ENCODE measurements at regions not wholly inside any gene's neighbourhood (a gene's known extent, or its start where the extent isn't known, plus 50 kb on each side); places are given as distances from the start of the nearest gene placed in this dataset.

GRCh38 chrX:125544856-125545255, 225.2 kb downstream of the TEX13C start:
- TF ChIP-seq MAX (IDR thresholded peaks at IDR 0.05; ENCODE audit: insufficient read depth, insufficient read length) (no peak), CTCF (IDR thresholded peaks at IDR 0.05; ENCODE audit: extremely low read depth in 1 of 2, insufficient read depth in 1 of 2, low read depth in 1 of 2, low read length in 2 of 2) (no peak)
